CD4-positive, alpha-beta T cell treated with Interleukin-17A for 1 hour (primary cell): ENCODE measurements at regions not wholly inside any gene's neighbourhood (a gene's known extent, or its start where the extent isn't known, plus 50 kb on each side); places are given as distances from the start of the nearest gene placed in this dataset.
A peak's percentile ranks its signal among the peaks of the same experiment; 100 is the strongest.

Source experiments
- DNase-seq: peaks from one replicate; pipeline ENCODE4 v3.0.0-alpha.2; 2020

DNA sequence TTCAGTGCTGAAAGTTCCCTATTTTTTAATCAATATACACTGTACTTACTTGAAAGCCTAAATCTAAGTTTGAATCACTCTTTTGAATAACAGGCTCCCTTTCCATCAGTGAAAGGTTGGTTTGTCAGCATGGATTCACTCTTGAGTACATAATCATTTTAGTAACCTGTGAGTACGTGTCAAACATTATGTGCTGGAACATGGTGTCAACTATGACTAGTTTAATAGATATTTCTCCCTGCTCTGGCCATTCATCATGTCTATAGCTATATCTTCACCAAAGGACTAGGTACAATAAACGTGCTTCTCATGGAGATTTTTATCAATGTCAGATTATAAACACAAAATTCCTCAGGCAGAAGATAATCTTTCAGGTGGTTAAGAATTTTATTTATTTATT is 61.7 kb upstream of the MDFIC start:
- DNase-seq: no peak

DNA sequence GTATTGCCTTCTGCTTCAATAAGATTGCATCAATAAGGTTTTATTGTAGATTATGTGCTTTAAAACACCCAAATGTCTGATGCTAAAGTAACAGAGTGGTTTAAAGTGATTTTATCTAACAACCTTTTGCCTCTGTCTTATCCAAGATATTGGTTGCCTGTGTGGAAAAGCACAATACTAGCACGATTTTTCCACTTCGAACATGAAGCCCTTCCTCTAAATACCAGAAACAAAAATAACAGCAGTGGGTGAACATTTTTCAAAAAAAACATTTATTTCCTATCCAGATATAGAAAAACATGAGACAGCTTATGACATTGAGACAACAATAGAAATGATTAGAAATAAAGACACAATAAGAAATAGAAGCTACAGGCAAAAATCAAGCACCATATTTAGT is 59.5 kb upstream of the MDFIC start:
- DNase-seq: no peak

DNA sequence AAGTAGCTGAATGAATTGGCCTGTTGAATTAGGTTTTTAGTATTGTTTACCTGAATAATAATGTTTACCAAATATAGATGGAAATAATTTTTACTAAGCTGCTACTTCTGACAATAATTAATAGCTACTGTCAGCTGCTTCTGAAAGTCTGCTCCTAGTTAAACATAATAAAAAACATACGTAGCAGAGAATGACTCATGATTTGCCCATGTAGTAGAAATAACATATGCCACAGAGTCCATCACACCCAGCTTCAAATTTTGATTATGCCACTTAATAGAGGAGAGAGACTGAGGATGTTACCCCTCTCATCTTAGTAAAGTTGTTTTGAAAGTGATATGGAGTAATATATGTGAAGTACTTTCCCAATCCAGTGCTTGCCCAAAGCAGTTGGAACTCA is 57.6 kb upstream of the MDFIC start:
- no peak for DNase-seq

DNA sequence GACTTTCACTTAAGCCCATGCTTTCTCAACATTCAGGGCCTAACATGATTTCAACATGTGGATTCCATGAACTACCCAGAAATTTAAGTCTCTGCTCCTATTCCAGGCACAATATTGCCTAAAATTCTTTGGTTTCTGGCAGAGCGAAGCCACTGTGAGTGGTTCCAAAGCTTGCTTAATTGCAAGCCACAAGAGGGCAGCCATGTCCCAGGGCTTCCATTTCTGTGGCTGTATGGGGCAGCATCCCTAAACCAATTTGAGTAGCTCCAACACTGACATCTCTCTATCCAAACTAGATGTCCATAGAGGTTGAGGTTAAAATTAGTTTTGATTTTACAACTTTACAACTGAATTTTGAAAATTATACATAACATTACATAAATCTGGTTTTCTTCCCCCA is 56.3 kb upstream of the MDFIC start:
- DNase-seq: peak; percentile 73
